Esophagus (tissue), 2 donors: ENCODE measurements at regions not wholly inside any gene's neighbourhood (a gene's known extent, or its start where the extent isn't known, plus 50 kb on each side); places are given as distances from the start of the nearest gene placed in this dataset.

Source experiments
- H3K27ac ChIP-seq, 2 donors: one replicate each; pipeline ENCODE4 v1.5.1; 2013; ENCODE audit warnings: low read depth in 2 of 2, mild to moderate bottlenecking in 2 of 2, inconsistent platforms in 1 of 2, low read length in 1 of 2, moderate library complexity in 1 of 2
- H3K27me3 ChIP-seq, 2 donors: one replicate each; pipeline ENCODE4 v1.6.1; 2013; ENCODE audit warnings: low read length in 2 of 2, control low read depth in 1 of 2, mild to moderate bottlenecking in 1 of 2; ENCODE audit not compliant: insufficient read depth in 2 of 2, control insufficient read depth in 1 of 2
- H3K36me3 ChIP-seq, 2 donors: one replicate each; pipeline ENCODE4 v1.6.1; 2013; ENCODE audit warnings: low read length in 1 of 2; ENCODE audit not compliant: control insufficient read depth in 2 of 2, insufficient read depth in 2 of 2
- H3K4me1 ChIP-seq, 2 donors: one replicate each; pipeline ENCODE4 v1.6.1; 2013; ENCODE audit warnings: low read length in 1 of 2; ENCODE audit not compliant: control insufficient read depth in 2 of 2, insufficient read depth in 2 of 2
- H3K4me3 ChIP-seq, 2 donors: one replicate each; pipeline ENCODE4 v1.5.1; 2013; ENCODE audit warnings: low read length in 2 of 2, mild to moderate bottlenecking in 2 of 2, low read depth in 1 of 2, moderate library complexity in 1 of 2
- H3K9me3 ChIP-seq, 2 donors: one replicate each; pipeline ENCODE4 v1.6.1; 2013; ENCODE audit warnings: mild to moderate bottlenecking in 2 of 2, low read depth in 1 of 2, low read length in 1 of 2, moderate library complexity in 1 of 2; ENCODE audit not compliant: control insufficient read depth in 2 of 2, insufficient read depth in 1 of 2
- WGBS, 2 donors: extraction: QIAGEN DNeasy Blood & Tissue Kit; methylation state at CpG; one replicate each; pipeline ENCODE4 v1.1.7; 2013; 5-methylcytosine and 5-hydroxymethylcytosine counted together
- donor health status: healthy with polysubstance abuse.
- donor health status: Bipolar disorder and iron deficiency.

GRCh38 chr5:4113905-4114304, 518.3 kb downstream of the IRX1 start:
- Histone ChIP-seq H3K36me3 (no peaks in the 10 kb centered on the region), H3K4me1 (no peaks in the 10 kb centered on the region), H3K27ac (no peak overlapping the region), H3K4me3 (no peak overlapping the region), H3K9me3 (peaks cover 0 to 2% of the 10 kb centered on the region in 2 donors), H3K27me3 (no peaks in the 10 kb centered on the region)
- WGBS, 2 donors, result 87 to 94% methylated on average over 9 of the region's 9 CpGs

GRCh38 chr5:4114452-4114851, 518.8 kb downstream of the IRX1 start:
- Histone ChIP-seq H3K27me3 (no peaks in the 10 kb centered on the region), H3K9me3 (peaks cover 2 to 3% of the 10 kb centered on the region in 2 donors), H3K4me3 (no peak overlapping the region), H3K27ac (no peak overlapping the region), H3K36me3 (no peaks in the 10 kb centered on the region), H3K4me1 (no peaks in the 10 kb centered on the region)
- WGBS, 2 donors, result 87% methylated on average over 4 of the region's 4 CpGs

- no peaks in the 10 kb centered on the region for H3K27me3 ChIP-seq
- H3K4me1 ChIP-seq, result no peaks in the 10 kb centered on the region
- H3K27ac ChIP-seq, result no peak overlapping the region
- H3K9me3 ChIP-seq, result peaks cover 2 to 3% of the 10 kb centered on the region in 2 donors
- no peaks in the 10 kb centered on the region for H3K36me3 ChIP-seq
- 74 to 80% methylated on average over 3 of the region's 3 CpGs for WGBS, 2 donors
- no peak overlapping the region for H3K4me3 ChIP-seq
Measured at GRCh38 chr5:4116834-4117233, 521.2 kb downstream of the IRX1 start.

GRCh38 chr5:4124221-4124970, 528.8 kb downstream of the IRX1 start:
- Histone ChIP-seq H3K27me3 (no peaks in the 10 kb centered on the region), H3K36me3 (no peaks in the 10 kb centered on the region), H3K27ac (no peak overlapping the region), H3K4me3 (no peak overlapping the region), H3K4me1 (no peaks in the 10 kb centered on the region), H3K9me3 (peaks cover 0 to 3% of the 10 kb centered on the region in 2 donors)
- 56 to 65% methylated on average over 7 of the region's 7 CpGs for WGBS, 2 donors

- Histone ChIP-seq H3K4me3 (no peak overlapping the region), H3K4me1 (no peaks in the 10 kb centered on the region), H3K27me3 (no peaks in the 10 kb centered on the region), H3K9me3 (peaks cover 0 to 3% of the 10 kb centered on the region in 2 donors), H3K36me3 (no peaks in the 10 kb centered on the region), H3K27ac (no peak overlapping the region)
- WGBS, 2 donors, result 90 to 91% methylated on average over 9 of the region's 9 CpGs
Measured at GRCh38 chr5:4128994-4129393, 533.4 kb downstream of the IRX1 start.

- Histone ChIP-seq H3K36me3 (no peaks in the 10 kb centered on the region), H3K27ac (no peak overlapping the region), H3K27me3 (no peaks in the 10 kb centered on the region), H3K4me3 (no peak overlapping the region), H3K9me3 (peaks cover 0 to 3% of the 10 kb centered on the region in 2 donors), H3K4me1 (no peaks in the 10 kb centered on the region)
- 79 to 81% methylated on average over 7 of the region's 7 CpGs for WGBS, 2 donors
Measured at GRCh38 chr5:4129523-4129922, 533.9 kb downstream of the IRX1 start.

- Histone ChIP-seq H3K9me3 (peaks cover 0 to 3% of the 10 kb centered on the region in 2 donors), H3K27me3 (no peaks in the 10 kb centered on the region), H3K4me3 (no peak overlapping the region), H3K27ac (no peak overlapping the region), H3K36me3 (no peaks in the 10 kb centered on the region), H3K4me1 (no peaks in the 10 kb centered on the region)
- WGBS, 2 donors, result 73 to 76% methylated on average over 3 of the region's 3 CpGs
Measured at GRCh38 chr5:4130819-4131218, 535.2 kb downstream of the IRX1 start.

GRCh38 chr5:4137781-4138180, 542.1 kb downstream of the IRX1 start:
- no peaks in the 10 kb centered on the region for H3K36me3 ChIP-seq
- H3K4me1 ChIP-seq, result no peaks in the 10 kb centered on the region
- H3K27me3 ChIP-seq, result no peaks in the 10 kb centered on the region
- H3K4me3 ChIP-seq, result no peak overlapping the region
- H3K9me3 ChIP-seq, result no peaks in the 10 kb centered on the region
- WGBS, 2 donors, result 39 to 40% methylated on average over 7 of the region's 7 CpGs
- no peak overlapping the region for H3K27ac ChIP-seq

GRCh38 chr5:4142842-4143241, 547.2 kb downstream of the IRX1 start:
- H3K4me3 ChIP-seq, result no peak overlapping the region
- H3K36me3 ChIP-seq, result no peaks in the 10 kb centered on the region
- peaks cover 0 to 7% of the 10 kb centered on the region in 2 donors for H3K9me3 ChIP-seq
- 55 to 64% methylated on average over 6 of the region's 6 CpGs for WGBS, 2 donors
- no peak overlapping the region for H3K27ac ChIP-seq
- H3K4me1 ChIP-seq, result no peaks in the 10 kb centered on the region
- no peaks in the 10 kb centered on the region for H3K27me3 ChIP-seq

- no peaks in the 10 kb centered on the region for H3K27me3 ChIP-seq
- 91 to 93% methylated on average over 23 of the region's 23 CpGs for WGBS, 2 donors
Measured at GRCh38 chr5:4144411-4145007, 548.9 kb downstream of the IRX1 start.

More at GRCh38 chr5:4144411-4145007, 548.9 kb downstream of the IRX1 start:
- Histone ChIP-seq H3K4me1 (no peaks in the 10 kb centered on the region), H3K4me3 (no peak overlapping the region), H3K36me3 (no peaks in the 10 kb centered on the region), H3K27ac (no peak overlapping the region), H3K9me3 (peaks cover 0 to 7% of the 10 kb centered on the region in 2 donors)
